Esophagus squamous epithelium (tissue), 4 donors: ENCODE measurements at regions not wholly inside any gene's neighbourhood (a gene's known extent, or its start where the extent isn't known, plus 50 kb on each side); places are given as distances from the start of the nearest gene placed in this dataset.

Experiments
- POLR2A ChIP-seq, 4 donors: fragments of 450-650 bp; IDR thresholded peaks; one replicate each; pipeline ENCODE4 v1.6.1; 2017; ENCODE audit warnings: antibody characterized with exemption in 4 of 4, mild to moderate bottlenecking in 4 of 4, moderate library complexity in 3 of 4
- TF ChIP-seq, protein P1 (sequence below), 6 experiments: fragments of 450-650 bp in 4 of 6; fragments of 200-600 bp in 2 of 6; sonication (generic) in 2 of 6; IDR thresholded peaks; one replicate each; pipeline ENCODE4 v1.5.1; 2016 to 2019; ENCODE audit warnings: antibody characterized with exemption in 6 of 6, mild to moderate bottlenecking in 4 of 6, moderate library complexity in 4 of 6

GRCh38 chr5:39598661-39599248, 174.0 kb upstream of the DAB2 start:
- TF ChIP-seq POLR2A (IDR thresholded peaks at IDR 0.05): no peak
- TF ChIP-seq, protein P1, sequence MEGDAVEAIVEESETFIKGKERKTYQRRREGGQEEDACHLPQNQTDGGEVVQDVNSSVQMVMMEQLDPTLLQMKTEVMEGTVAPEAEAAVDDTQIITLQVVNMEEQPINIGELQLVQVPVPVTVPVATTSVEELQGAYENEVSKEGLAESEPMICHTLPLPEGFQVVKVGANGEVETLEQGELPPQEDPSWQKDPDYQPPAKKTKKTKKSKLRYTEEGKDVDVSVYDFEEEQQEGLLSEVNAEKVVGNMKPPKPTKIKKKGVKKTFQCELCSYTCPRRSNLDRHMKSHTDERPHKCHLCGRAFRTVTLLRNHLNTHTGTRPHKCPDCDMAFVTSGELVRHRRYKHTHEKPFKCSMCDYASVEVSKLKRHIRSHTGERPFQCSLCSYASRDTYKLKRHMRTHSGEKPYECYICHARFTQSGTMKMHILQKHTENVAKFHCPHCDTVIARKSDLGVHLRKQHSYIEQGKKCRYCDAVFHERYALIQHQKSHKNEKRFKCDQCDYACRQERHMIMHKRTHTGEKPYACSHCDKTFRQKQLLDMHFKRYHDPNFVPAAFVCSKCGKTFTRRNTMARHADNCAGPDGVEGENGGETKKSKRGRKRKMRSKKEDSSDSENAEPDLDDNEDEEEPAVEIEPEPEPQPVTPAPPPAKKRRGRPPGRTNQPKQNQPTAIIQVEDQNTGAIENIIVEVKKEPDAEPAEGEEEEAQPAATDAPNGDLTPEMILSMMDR (IDR thresholded peaks at IDR 0.05): no peak
